ENCODE measurements at regions not wholly inside any gene's neighbourhood (a gene's known extent, or its start where the extent isn't known, plus 50 kb on each side); places are given as distances from the start of the nearest gene placed in this dataset.
"Not testable (repeated sequence)": the region's sequence is repeated elsewhere in the genome, so short reads cannot be mapped to it uniquely, and the experiment has no call there.

DNA sequence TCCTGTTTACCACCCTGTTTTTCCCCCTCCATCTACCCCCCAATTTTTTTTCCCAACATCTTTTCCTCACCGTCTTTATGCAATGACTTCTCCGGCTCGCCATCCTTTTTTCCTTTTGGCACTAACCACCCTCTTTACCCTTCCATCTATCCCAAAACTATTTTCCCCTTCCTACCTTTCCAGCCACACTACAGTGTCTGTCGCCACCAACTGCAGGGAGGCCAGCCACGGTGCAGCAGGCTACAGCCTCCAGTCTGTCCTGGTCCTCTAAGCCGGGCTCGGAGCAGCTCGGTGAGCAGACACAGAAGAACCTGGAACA lies 108.5 kb upstream of the TPTE start:
- not testable (repeated sequence) for TF ChIP-seq POLR2A, POLR2AphosphoS5 (IDR thresholded peaks at IDR 0.05)
- TF ChIP-seq, protein P1, sequence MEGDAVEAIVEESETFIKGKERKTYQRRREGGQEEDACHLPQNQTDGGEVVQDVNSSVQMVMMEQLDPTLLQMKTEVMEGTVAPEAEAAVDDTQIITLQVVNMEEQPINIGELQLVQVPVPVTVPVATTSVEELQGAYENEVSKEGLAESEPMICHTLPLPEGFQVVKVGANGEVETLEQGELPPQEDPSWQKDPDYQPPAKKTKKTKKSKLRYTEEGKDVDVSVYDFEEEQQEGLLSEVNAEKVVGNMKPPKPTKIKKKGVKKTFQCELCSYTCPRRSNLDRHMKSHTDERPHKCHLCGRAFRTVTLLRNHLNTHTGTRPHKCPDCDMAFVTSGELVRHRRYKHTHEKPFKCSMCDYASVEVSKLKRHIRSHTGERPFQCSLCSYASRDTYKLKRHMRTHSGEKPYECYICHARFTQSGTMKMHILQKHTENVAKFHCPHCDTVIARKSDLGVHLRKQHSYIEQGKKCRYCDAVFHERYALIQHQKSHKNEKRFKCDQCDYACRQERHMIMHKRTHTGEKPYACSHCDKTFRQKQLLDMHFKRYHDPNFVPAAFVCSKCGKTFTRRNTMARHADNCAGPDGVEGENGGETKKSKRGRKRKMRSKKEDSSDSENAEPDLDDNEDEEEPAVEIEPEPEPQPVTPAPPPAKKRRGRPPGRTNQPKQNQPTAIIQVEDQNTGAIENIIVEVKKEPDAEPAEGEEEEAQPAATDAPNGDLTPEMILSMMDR (IDR thresholded peaks at IDR 0.05), result not testable (repeated sequence)

All from gastroesophageal sphincter (tissue), 3 donors.